ENCODE measurements at regions not wholly inside any gene's neighbourhood (a gene's known extent, or its start where the extent isn't known, plus 50 kb on each side); places are given as distances from the start of the nearest gene placed in this dataset.
"Not testable (repeated sequence)": the region's sequence is repeated elsewhere in the genome, so short reads cannot be mapped to it uniquely, and the experiment has no call there.

DNA sequence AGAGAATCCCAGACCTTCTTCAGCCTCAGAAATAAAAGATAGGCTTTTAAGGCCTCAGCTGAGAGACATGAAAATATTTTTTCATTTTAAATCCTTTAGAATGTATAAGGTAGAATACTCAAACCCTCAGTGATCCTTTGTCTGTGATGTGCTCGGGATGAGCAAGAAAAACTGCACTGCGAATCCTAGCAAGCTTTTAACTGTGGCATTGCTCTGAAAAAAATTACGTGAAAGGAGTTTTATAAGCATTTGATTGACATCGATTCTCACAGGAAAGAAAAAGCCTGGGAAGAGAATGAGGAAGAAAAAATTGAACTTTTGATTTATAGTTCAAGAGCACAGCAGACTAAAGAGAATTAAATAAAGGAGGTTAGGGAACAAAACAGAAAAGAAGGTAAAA, 120.0 kb downstream of the TMEM168 start:
- no peaks in the 10 kb centered on the region for H3K36me3 ChIP-seq (ENCODE audit: insufficient read depth, low read length)
- no peaks in the 10 kb centered on the region for H3K27me3 ChIP-seq (ENCODE audit: insufficient read depth, low read depth, low read length)
- H3K4me3 ChIP-seq (ENCODE audit: low read length) = no peak overlapping the region
- peak; percentile 18 for TF ChIP-seq RAD21 (conservative IDR thresholded peaks at IDR 0.05)
- TF ChIP-seq POLR2AphosphoS5 (IDR thresholded peaks at IDR 0.05) = peak; percentile 42
- TF ChIP-seq TAF1 (IDR thresholded peaks at IDR 0.05; ENCODE audit: low read depth) = no peak
- no peak for TF ChIP-seq EZH2 (IDR thresholded peaks at IDR 0.05; ENCODE audit: borderline replicate concordance, insufficient read depth, low read length, poor library complexity, severe bottlenecking)
- TF ChIP-seq SMC3 (conservative IDR thresholded peaks at IDR 0.05; ENCODE audit: poor library complexity) = no peak
- TF ChIP-seq, protein P1, sequence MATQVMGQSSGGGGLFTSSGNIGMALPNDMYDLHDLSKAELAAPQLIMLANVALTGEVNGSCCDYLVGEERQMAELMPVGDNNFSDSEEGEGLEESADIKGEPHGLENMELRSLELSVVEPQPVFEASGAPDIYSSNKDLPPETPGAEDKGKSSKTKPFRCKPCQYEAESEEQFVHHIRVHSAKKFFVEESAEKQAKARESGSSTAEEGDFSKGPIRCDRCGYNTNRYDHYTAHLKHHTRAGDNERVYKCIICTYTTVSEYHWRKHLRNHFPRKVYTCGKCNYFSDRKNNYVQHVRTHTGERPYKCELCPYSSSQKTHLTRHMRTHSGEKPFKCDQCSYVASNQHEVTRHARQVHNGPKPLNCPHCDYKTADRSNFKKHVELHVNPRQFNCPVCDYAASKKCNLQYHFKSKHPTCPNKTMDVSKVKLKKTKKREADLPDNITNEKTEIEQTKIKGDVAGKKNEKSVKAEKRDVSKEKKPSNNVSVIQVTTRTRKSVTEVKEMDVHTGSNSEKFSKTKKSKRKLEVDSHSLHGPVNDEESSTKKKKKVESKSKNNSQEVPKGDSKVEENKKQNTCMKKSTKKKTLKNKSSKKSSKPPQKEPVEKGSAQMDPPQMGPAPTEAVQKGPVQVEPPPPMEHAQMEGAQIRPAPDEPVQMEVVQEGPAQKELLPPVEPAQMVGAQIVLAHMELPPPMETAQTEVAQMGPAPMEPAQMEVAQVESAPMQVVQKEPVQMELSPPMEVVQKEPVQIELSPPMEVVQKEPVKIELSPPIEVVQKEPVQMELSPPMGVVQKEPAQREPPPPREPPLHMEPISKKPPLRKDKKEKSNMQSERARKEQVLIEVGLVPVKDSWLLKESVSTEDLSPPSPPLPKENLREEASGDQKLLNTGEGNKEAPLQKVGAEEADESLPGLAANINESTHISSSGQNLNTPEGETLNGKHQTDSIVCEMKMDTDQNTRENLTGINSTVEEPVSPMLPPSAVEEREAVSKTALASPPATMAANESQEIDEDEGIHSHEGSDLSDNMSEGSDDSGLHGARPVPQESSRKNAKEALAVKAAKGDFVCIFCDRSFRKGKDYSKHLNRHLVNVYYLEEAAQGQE (IDR thresholded peaks at IDR 0.05; ENCODE audit: borderline replicate concordance) = peak; percentile 74
- TF ChIP-seq MXI1 (conservative IDR thresholded peaks at IDR 0.05; ENCODE audit: poor library complexity, severe bottlenecking) = no peak
- H2AFZ ChIP-seq (ENCODE audit: low read depth, low read length) = peak overlapping the region; percentile 17
- peak overlapping the region; percentile 22 for H3K4me2 ChIP-seq (ENCODE audit: low read length)
- peak overlapping the region; percentile 83 for H3K27ac ChIP-seq (ENCODE audit: low read length)
- no peaks in the 10 kb centered on the region for H3K9me3 ChIP-seq (ENCODE audit: low read length)
- no peaks in the 10 kb centered on the region for H3K79me2 ChIP-seq (replicated peaks; ENCODE audit: insufficient read depth, low read length)
- no peaks in the 10 kb centered on the region for H3F3A ChIP-seq (ENCODE audit: insufficient read depth, low read length, poor library complexity, severe bottlenecking)
- no peaks in the 10 kb centered on the region for H4K20me1 ChIP-seq (ENCODE audit: insufficient read depth)
- peak overlapping the region; percentile 28 for H3K9ac ChIP-seq (ENCODE audit: low read length)
- H3K9me2 ChIP-seq (ENCODE audit: insufficient read depth, low read length) = no peaks in the 10 kb centered on the region

DNA sequence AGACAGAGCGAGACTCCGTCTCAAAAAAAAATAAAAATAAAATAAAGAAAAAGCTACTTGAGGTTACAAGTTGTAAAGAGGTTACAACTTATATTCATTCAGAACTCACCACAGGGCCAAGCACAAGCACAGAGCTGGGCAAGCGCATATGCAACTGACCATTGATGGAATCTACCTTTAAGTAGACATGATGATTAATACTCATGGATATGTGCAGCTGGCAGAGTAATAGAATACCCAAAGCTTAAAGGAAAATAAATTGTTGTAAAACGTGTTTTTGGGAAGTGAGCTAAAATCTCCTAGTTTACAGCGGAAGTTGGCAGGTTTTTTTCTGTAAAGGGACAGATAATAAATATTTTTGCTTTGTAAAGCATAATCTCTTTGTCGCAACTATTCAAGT, 111.6 kb downstream of the TMEM168 start:
- Histone ChIP-seq H3K9me3 (ENCODE audit: low read length) (no peaks in the 10 kb centered on the region), H3K36me3 (ENCODE audit: insufficient read depth, low read length) (no peaks in the 10 kb centered on the region), H4K20me1 (ENCODE audit: insufficient read depth) (no peaks in the 10 kb centered on the region), H3F3A (ENCODE audit: insufficient read depth, low read length, poor library complexity, severe bottlenecking) (no peaks in the 10 kb centered on the region), H3K79me2 (replicated peaks; ENCODE audit: insufficient read depth, low read length) (no peaks in the 10 kb centered on the region), H3K9ac (ENCODE audit: low read length) (no peak overlapping the region), H2AFZ (ENCODE audit: low read depth, low read length) (no peak overlapping the region), H3K4me2 (ENCODE audit: low read length) (no peak overlapping the region), H3K4me3 (ENCODE audit: low read length) (no peak overlapping the region), H3K27me3 (ENCODE audit: insufficient read depth, low read depth, low read length) (no peaks in the 10 kb centered on the region), H3K27ac (ENCODE audit: low read length) (no peak overlapping the region), H3K9me2 (ENCODE audit: insufficient read depth, low read length) (no peaks in the 10 kb centered on the region)
- TF ChIP-seq, protein P2, sequence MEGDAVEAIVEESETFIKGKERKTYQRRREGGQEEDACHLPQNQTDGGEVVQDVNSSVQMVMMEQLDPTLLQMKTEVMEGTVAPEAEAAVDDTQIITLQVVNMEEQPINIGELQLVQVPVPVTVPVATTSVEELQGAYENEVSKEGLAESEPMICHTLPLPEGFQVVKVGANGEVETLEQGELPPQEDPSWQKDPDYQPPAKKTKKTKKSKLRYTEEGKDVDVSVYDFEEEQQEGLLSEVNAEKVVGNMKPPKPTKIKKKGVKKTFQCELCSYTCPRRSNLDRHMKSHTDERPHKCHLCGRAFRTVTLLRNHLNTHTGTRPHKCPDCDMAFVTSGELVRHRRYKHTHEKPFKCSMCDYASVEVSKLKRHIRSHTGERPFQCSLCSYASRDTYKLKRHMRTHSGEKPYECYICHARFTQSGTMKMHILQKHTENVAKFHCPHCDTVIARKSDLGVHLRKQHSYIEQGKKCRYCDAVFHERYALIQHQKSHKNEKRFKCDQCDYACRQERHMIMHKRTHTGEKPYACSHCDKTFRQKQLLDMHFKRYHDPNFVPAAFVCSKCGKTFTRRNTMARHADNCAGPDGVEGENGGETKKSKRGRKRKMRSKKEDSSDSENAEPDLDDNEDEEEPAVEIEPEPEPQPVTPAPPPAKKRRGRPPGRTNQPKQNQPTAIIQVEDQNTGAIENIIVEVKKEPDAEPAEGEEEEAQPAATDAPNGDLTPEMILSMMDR (IDR thresholded peaks at IDR 0.05; ENCODE audit: poor library complexity, severe bottlenecking) = no peak
- TF ChIP-seq, protein P1 (IDR thresholded peaks at IDR 0.05; ENCODE audit: borderline replicate concordance) = no peak
- TF ChIP-seq TAF1 (IDR thresholded peaks at IDR 0.05; ENCODE audit: low read depth) (no peak), MXI1 (conservative IDR thresholded peaks at IDR 0.05; ENCODE audit: poor library complexity, severe bottlenecking) (no peak), SMC3 (conservative IDR thresholded peaks at IDR 0.05; ENCODE audit: poor library complexity) (no peak), EZH2 (IDR thresholded peaks at IDR 0.05; ENCODE audit: borderline replicate concordance, insufficient read depth, low read length, poor library complexity, severe bottlenecking) (no peak), POLR2AphosphoS5 (IDR thresholded peaks at IDR 0.05) (no peak), RAD21 (conservative IDR thresholded peaks at IDR 0.05) (no peak), EP300 (conservative IDR thresholded peaks at IDR 0.05; ENCODE audit: poor library complexity, severe bottlenecking) (no peak)

DNA sequence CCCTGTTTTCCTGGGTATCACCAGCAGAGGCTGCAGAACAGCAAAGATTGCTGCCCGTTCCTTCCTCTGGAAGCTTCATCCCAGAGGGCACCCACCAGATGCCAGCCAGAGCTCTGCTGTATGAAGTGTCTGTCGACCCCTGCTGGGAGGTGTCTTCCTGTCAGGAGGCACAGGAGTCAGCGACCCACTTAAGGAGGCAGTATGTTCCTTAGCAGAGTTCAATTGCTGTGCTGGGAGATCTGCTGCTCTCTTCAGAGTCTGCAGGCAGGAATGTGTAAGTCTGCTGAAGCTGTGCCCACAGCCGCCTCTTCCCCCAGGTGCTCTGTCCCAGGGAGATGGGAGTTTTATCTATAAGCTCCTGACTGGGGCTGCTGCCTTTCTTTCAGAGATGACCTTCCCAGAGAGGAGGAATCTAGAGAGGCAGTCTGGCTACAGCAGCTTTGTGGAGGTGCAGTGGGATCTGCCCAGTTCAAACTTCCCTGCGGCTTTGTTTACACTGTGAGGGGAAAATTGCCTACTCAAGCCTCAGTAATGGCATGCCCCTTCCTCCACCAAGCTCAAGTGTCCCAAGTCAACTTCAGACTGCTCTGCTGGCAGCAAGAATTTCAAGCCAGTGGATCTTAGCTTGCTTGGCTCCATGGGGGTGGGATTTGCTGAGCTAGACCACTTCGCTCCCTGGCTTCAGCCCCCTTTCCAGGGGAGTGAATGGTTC, 100.6 kb downstream of the TMEM168 start:
- not testable (repeated sequence) for H3K79me2 ChIP-seq (replicated peaks; ENCODE audit: insufficient read depth, low read length); H3K27me3 ChIP-seq (ENCODE audit: insufficient read depth, low read depth, low read length); H2AFZ ChIP-seq (ENCODE audit: low read depth, low read length); H3K9me2 ChIP-seq (ENCODE audit: insufficient read depth, low read length); H4K20me1 ChIP-seq (ENCODE audit: insufficient read depth); H3K36me3 ChIP-seq (ENCODE audit: insufficient read depth, low read length); H3F3A ChIP-seq (ENCODE audit: insufficient read depth, low read length, poor library complexity, severe bottlenecking); H3K9ac ChIP-seq (ENCODE audit: low read length); H3K9me3 ChIP-seq (ENCODE audit: low read length); H3K4me2 ChIP-seq (ENCODE audit: low read length); H3K27ac ChIP-seq (ENCODE audit: low read length); H3K4me3 ChIP-seq (ENCODE audit: low read length)
